A673 (cell line): ENCODE measurements at regions not wholly inside any gene's neighbourhood (a gene's known extent, or its start where the extent isn't known, plus 50 kb on each side); places are given as distances from the start of the nearest gene placed in this dataset.

ENCODE experiments used
- BruUV-seq: library from RNA; stranded (reverse); fragments of 400-500 nt; replicated peaks from 2 replicates; lab custom pipeline; 2021; lab: Mats Ljungman, UMichigan
- CTCF ChIA-PET: fragments of 300-600 bp; sonication (Branson Sonifier 250); formaldehyde crosslinking; loops from one replicate; lab custom pipeline; 2022; ENCODE audit warnings: antibody characterized with exemption; lab: Charles Lee
- POLR2A ChIA-PET: fragments of 300-600 bp; sonication (Branson Sonifier 250); formaldehyde crosslinking; loops from one replicate; lab custom pipeline; 2022; ENCODE audit warnings: antibody characterized with exemption; ENCODE audit not compliant: low non-redundant PET; lab: Charles Lee
- DNase-seq: peaks from one replicate; pipeline ENCODE4 v3.0.0-alpha.2; 2015; ENCODE audit warnings: low spot score
- H3K27ac ChIP-seq: fragments of 200-600 bp; sonication (generic); 2 replicates; pipeline ENCODE4 v1.5.1; 2016; ENCODE audit warnings: mixed run types, low read depth, mild to moderate bottlenecking, mixed read lengths, antibody characterized with exemption, low read length; ENCODE audit not compliant: poor library complexity, severe bottlenecking
- H3K27me3 ChIP-seq: fragments of 200-600 bp; sonication (generic); replicated peaks from 2 replicates; pipeline ENCODE4 v1.6.1; 2017; ENCODE audit warnings: mixed run types, low read depth, mild to moderate bottlenecking, mixed read lengths, antibody characterized with exemption, low read length; ENCODE audit not compliant: insufficient read depth, poor library complexity
- H3K36me3 ChIP-seq: fragments of 200-600 bp; sonication (generic); 2 replicates; pipeline ENCODE4 v1.6.1; 2016; ENCODE audit warnings: mixed run types, mild to moderate bottlenecking, mixed read lengths, antibody characterized with exemption, low read length; ENCODE audit not compliant: insufficient read depth, poor library complexity, severe bottlenecking
- H3K4me1 ChIP-seq: fragments of 200-600 bp; sonication (generic); 2 replicates; pipeline ENCODE4 v1.6.1; 2017; ENCODE audit warnings: mixed run types, mild to moderate bottlenecking, mixed read lengths, antibody characterized with exemption, low read length; ENCODE audit not compliant: insufficient read depth, poor library complexity, severe bottlenecking
- H3K4me3 ChIP-seq: fragments of 200-600 bp; sonication (generic); 2 replicates; pipeline ENCODE4 v1.5.1; 2016; ENCODE audit warnings: low read depth, mixed run types, mild to moderate bottlenecking, mixed read lengths, low read length; ENCODE audit not compliant: poor library complexity, severe bottlenecking
- H3K9me3 ChIP-seq: fragments of 200-600 bp; sonication (generic); 2 replicates; pipeline ENCODE4 v1.6.1; 2016; ENCODE audit warnings: mixed run types, low read depth, mild to moderate bottlenecking, mixed read lengths, antibody characterized with exemption, low read length; ENCODE audit not compliant: poor library complexity, severe bottlenecking
- CTCF ChIP-seq: fragments of 300-800, 200-600 bp; sonication (generic); conservative IDR thresholded peaks from 2 replicates; pipeline ENCODE4 v1.5.1; 2017; ENCODE audit warnings: low read depth, mild to moderate bottlenecking, antibody characterized with exemption, low read length, moderate library complexity, mixed read lengths
- EZH2 ChIP-seq: fragments of 200-600 bp; sonication (generic); IDR thresholded peaks from 2 replicates; pipeline ENCODE4 v1.6.1; 2017; ENCODE audit warnings: borderline replicate concordance, low read depth, mild to moderate bottlenecking, mixed read lengths, antibody characterized with exemption, low read length; ENCODE audit not compliant: poor library complexity, severe bottlenecking
- intact Hi-C: fragments of 100-400 bp; cut with micrococcal nuclease; formaldehyde crosslinking; loops from one replicate; pipeline ENCODE4 v1.10.0; 2022; ENCODE audit not compliant: unreplicated experiment

GRCh38 chr2:236954641-236955040 is 131.0 kb upstream of the COPS8 start:
- no peak for DNase-seq
- no peak overlapping the region for H3K27ac ChIP-seq
- H3K4me1 ChIP-seq: no peaks in the 10 kb centered on the region
- no peaks in the 10 kb centered on the region for H3K36me3 ChIP-seq
- intact Hi-C loops: no loop called here
- no peak overlapping the region for H3K4me3 ChIP-seq
- no TSS peak for BruUV-seq
- no peaks in the 10 kb centered on the region for H3K9me3 ChIP-seq
- CTCF ChIA-PET: no interaction called here
- H3K27me3 ChIP-seq: peaks cover 4% of the 10 kb centered on the region
- no peak for TF ChIP-seq EZH2
- TF ChIP-seq CTCF: no peak
- POLR2A ChIA-PET: no interaction called here

- TF ChIP-seq CTCF (no peak), EZH2 (no peak)
- Histone ChIP-seq H3K27me3 (peaks cover 4% of the 10 kb centered on the region), H3K27ac (no peak overlapping the region), H3K9me3 (no peaks in the 10 kb centered on the region), H3K36me3 (no peaks in the 10 kb centered on the region), H3K4me3 (no peak overlapping the region), H3K4me1 (no peaks in the 10 kb centered on the region)
- BruUV-seq: no TSS peak
- intact Hi-C loops: no loop called here
- DNase-seq: no peak
- POLR2A ChIA-PET: no interaction called here
- CTCF ChIA-PET: no interaction called here
These were observed 130.1 kb upstream of the COPS8 start for GRCh38 chr2:236955521-236956030.

- ChIA-PET POLR2A (no interaction called here), CTCF (no interaction called here)
- H3K27me3 ChIP-seq: peaks cover 4% of the 10 kb centered on the region
- H3K36me3 ChIP-seq: no peaks in the 10 kb centered on the region
- no TSS peak for BruUV-seq
- no peak for DNase-seq
- no peak for TF ChIP-seq EZH2
- no peak for TF ChIP-seq CTCF
- H3K27ac ChIP-seq: no peak overlapping the region
- no peak overlapping the region for H3K4me3 ChIP-seq
- intact Hi-C loops: no loop called here
- H3K4me1 ChIP-seq: no peaks in the 10 kb centered on the region
- H3K9me3 ChIP-seq: no peaks in the 10 kb centered on the region
These were observed 129.6 kb upstream of the COPS8 start for GRCh38 chr2:236956031-236956618.
